Skeletal muscle cell (primary cell): ENCODE measurements at regions not wholly inside any gene's neighbourhood (a gene's known extent, or its start where the extent isn't known, plus 50 kb on each side); places are given as distances from the start of the nearest gene placed in this dataset.

Experiments
- DNase-seq: peaks from one replicate; pipeline ENCODE4 v3.0.0-alpha.2; 2010; ENCODE audit warnings: low read depth
- H3K4me3 ChIP-seq: 2 replicates; pipeline ENCODE4 v1.5.1; 2011; ENCODE audit warnings: low read depth, mild to moderate bottlenecking, control low read depth, low read length, moderate library complexity

GRCh38 chr1:30406996-30407864 is 316.2 kb downstream of the MATN1 start:
- DNase-seq, result no peak
- no peak overlapping the region for H3K4me3 ChIP-seq

DNA sequence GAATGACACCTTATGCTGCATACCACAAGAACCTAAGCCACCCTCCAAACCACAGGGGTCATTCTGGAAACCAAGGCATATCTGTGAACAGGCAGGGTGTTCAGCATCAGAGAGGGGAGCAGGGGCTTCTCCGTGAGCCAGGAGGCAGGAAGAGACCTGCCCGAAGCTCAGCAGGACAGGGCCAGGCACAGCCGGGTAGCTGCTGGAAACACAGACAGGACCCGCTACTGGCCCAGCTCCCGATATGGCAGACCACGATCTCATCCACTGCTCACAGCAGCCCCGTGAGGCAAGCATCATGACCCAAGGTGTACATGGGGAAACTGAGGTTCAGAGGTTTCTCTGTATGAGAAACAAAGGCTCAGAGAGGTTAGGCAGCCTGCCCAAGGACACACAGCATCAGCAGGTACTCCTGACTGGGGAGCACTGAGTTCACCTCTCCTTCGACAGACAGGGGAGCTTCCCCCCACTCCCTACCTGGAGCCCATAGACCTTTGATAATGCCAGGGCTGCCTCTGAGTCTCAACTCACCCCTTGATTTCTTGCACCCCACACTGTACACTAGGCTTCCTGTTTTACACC is 317.7 kb downstream of the MATN1 start:
- no peak for DNase-seq
- H3K4me3 ChIP-seq, result no peak overlapping the region

GRCh38 chr1:30405081-30405480 is 318.3 kb downstream of the MATN1 start:
- H3K4me3 ChIP-seq, result no peak overlapping the region

GRCh38 chr1:30404341-30404740 is 319.0 kb downstream of the MATN1 start:
- DNase-seq, result no peak
- H3K4me3 ChIP-seq, result no peak overlapping the region

More at GRCh38 chr1:30405081-30405480, 318.3 kb downstream of the MATN1 start:
- no peak for DNase-seq

DNA sequence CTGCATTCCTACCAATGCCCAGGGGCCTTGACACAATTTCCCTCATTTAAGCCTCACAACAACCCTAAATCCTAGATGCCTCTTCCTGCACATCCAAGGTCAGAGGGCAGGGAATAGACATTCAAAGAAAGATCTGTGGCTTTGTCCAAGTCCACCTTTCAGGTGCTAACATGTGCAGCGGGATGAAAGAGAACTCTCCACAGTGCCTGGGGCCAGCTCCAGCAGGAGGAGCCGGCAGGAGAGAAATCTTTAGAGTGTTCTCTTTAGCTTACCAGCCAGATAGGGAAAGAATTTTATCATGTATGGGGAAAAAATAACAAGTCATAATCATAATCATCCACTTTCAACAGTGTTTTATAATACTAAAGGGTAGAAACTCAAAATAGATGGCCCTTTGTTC is 319.7 kb downstream of the MATN1 start:
- no peak for DNase-seq
- H3K4me3 ChIP-seq, result no peak overlapping the region

- H3K4me3 ChIP-seq, result no peak overlapping the region
- DNase-seq, result no peak
Observed at GRCh38 chr1:30403061-30403645, 320.2 kb downstream of the MATN1 start.

DNA sequence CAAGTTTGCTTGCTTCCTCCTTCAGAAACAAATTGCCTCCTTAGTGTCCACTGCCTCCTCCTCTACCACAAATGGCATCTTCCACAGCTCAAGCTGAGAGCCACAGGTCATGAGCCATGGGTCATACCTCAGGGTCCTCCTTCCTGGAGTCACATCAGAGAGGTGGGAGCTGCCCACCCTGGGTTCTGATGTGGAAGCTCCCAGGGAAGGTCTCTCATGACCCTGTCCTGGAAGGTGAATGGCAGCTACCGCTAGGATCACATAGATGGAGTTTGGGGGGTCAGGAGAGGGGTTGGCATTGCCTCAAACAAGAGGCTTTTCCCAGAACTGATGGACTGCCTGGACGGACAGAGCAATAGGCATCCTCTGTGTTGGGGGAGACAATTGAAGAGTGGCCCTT is 321.4 kb downstream of the MATN1 start:
- H3K4me3 ChIP-seq, result no peak overlapping the region
- DNase-seq, result no peak

DNA sequence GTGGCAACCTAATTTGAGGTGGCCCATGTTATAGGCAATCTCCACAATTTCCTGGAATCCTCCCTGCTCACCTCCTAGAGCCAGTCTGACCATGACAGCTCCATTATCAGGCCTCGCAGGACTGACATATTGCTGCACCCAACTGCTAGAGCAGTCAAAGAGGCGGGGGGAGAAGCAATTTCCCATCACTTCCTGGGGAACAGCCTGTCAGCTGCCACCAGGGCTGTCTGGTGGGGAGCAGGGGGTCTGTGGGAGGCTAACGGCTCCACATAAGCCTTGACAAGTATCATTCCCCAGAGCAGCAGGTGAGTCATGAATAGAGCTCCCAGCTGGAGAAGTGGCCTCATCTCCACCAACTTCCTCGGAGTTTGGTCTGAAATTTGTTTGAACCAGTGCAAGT is 322.9 kb downstream of the MATN1 start:
- H3K4me3 ChIP-seq, result no peak overlapping the region
- no peak for DNase-seq

GRCh38 chr1:30399026-30399425 is 324.4 kb downstream of the MATN1 start:
- no peak for DNase-seq
- H3K4me3 ChIP-seq, result no peak overlapping the region

DNA sequence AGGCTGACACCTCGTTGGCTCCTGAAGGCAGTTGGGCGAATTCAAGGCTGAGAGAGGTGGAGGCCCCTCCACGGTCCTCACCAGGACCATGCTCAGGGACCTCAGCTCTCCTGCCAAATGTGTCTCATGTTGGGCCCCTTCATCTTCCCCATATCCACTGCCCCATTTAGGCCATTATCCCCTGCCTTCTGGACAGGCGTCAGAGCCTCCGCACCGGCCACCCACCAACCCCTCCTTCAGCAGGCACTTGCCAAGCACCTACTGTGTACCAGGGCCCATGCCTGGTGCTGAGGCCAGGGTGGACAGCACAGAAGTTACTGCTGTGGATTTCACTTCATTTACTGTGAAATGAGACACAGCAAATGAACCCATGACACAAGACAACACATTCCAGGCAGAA is 325.8 kb downstream of the MATN1 start:
- no peak for DNase-seq
- H3K4me3 ChIP-seq, result no peak overlapping the region

- no peak overlapping the region for H3K4me3 ChIP-seq
- no peak for DNase-seq
Observed at GRCh38 chr1:30395631-30396030, 327.8 kb downstream of the MATN1 start.

DNA sequence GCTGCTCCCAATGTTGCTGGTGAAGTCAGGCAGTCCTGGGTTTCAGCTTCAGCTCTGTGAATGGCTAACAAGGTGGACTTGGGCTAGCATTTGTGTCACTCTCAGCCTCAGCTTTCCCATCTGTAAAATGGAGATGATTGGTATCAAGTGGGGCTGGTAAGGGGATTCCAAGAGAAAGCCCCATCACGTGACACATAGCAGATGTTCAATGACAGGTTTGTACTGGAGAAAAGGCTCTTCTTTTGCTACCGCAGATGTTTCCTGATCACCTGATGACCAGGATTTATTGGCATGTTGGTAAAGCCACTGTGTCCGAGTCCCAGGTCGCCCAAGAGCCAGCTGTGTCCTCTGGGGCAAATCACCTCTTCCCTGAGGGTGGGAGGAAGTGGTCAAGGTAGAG is 335.0 kb downstream of the MATN1 start:
- H3K4me3 ChIP-seq, result no peak overlapping the region
- no peak for DNase-seq

- no peak for DNase-seq
- no peak overlapping the region for H3K4me3 ChIP-seq
Observed at GRCh38 chr1:30386156-30386926, 337.0 kb downstream of the MATN1 start.

- no peak for DNase-seq
- H3K4me3 ChIP-seq, result no peak overlapping the region
Observed at GRCh38 chr1:30385246-30385995, 338.0 kb downstream of the MATN1 start.

DNA sequence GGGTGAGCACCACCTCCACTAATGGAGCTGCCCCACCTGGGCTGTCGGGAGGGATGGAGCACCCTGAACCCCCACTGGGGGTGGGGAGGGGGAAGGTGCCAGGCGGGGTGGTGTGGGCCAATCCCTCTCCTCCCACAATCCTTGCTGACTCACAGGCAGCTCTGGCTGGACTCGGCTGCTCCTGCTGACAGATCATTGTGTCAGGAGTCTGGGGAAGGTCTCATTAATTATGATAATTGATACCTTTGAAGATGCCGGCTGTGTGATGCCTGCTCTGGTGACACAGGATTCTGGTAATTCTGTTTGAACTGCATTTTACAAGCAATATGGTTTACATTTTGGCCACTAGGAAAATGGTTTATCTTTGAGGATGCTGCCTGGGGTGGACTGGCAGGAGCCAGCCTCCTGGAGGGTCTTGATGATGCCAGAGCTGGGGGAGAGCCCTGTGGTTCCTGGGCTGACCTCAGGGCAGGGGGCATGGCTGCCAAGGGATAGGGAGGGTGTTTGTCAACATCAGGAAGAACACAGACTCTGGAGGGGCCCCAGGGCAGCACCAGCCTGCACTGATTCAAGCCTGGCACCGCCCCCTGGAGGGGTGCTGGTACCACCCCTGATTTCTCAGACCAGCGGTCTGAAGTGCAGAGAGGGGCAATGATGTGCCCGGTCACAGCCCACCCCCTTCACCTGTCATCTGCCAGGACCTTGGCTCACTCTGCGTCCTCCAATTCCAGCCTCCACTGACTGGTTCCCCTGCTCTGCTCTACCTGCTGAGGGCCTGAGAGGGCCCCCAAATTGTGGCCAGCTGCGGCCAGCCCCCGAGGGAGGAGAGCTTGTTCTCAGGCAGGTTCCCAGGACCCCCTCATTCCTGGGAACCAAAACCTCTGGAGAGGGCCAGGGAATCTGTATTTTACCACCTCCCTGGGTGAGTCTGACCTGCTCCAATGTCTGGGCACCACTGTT is 338.8 kb downstream of the MATN1 start:
- no peak for DNase-seq
- H3K4me3 ChIP-seq, result no peak overlapping the region

- DNase-seq, result no peak
- no peak overlapping the region for H3K4me3 ChIP-seq
Observed at GRCh38 chr1:30383221-30383711, 340.1 kb downstream of the MATN1 start.

- no peak overlapping the region for H3K4me3 ChIP-seq
- no peak for DNase-seq
Observed at GRCh38 chr1:30382496-30382895, 340.9 kb downstream of the MATN1 start.

DNA sequence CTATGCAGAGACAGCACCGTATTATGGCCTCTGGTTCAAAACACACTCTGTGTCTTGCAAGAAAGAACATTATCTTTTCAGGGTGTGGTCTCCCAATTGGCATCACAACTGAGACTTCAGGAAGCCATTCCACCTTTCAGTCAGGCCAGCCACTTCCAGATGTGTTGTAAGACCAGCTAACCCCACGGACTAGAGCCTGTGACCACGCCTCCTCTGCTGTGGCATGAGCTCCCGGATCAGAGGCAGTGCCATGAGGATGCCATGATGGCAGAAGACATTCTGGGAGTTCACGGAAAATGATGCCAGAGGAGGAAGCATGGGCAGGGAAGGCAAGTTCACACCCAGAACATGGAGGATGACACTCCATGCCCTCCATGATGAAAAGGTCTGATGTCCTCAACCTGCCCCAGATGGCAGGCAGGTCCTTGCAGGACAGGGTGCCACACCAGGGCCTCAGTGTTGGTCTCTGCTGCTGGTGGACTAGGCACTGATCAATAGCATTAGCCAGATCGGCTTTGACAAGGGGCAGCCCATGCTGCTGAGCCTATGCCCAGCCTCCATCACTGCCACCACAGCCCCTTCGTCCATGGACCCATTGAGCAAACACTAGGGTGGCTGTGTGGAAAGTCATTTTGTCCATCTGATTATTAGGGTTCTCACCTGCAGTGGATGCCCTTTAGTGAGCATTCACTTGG is 341.6 kb downstream of the MATN1 start:
- no peak for DNase-seq
- no peak overlapping the region for H3K4me3 ChIP-seq
